ENCODE measurements at regions not wholly inside any gene's neighbourhood (a gene's known extent, or its start where the extent isn't known, plus 50 kb on each side); places are given as distances from the start of the nearest gene placed in this dataset.

DNA sequence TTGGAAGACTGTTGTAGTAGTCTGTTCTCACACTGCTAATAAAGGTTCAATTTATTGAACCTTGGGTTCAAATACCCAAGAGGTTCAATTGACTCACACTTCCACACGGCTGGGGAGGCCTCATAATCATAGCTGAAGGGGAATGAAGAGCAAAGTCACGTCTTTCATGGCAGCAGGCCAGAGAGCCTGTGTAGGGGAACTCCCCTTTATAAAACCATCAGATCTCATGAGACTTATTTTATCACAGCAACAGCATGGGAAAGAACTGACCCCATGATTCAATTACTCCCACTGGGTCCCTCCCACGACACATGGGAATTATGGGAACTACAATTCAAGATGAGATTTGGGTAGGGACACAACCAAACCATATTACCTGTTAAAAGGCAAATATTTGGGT is 268.2 kb downstream of the TMEM167A start:
- intact Hi-C loops (cut with micrococcal nuclease) = no loop called here
- POLR2A ChIA-PET = no interaction called here

More for the DNA sequence above, 268.2 kb downstream of the TMEM167A start:
- no peak overlapping the region for H2AFZ ChIP-seq (ENCODE audit: low read depth, low read length, poor library complexity, severe bottlenecking)
- H3K27ac ChIP-seq (ENCODE audit: low read depth, low read length) = no peak overlapping the region
- H3K9me2 ChIP-seq (ENCODE audit: insufficient read depth) = no peaks in the 10 kb centered on the region
- RAD21 ChIA-PET (ENCODE audit: low non-redundant PET in 1 of 2, low total read pairs in 2 of 2, uncharacterized antibody in 2 of 2, unreplicated experiment in 2 of 2) = no interaction called here
- no peak overlapping the region for H3K9ac ChIP-seq (ENCODE audit: low read length)
- ATAC-seq (no peak), DNase-seq (ENCODE audit: low read depth, low spot score) (no peak)
- H3K4me1 ChIP-seq (ENCODE audit: control insufficient read depth in 1 of 2, insufficient read depth in 2 of 2, low read length in 2 of 2) = no peaks in the 10 kb centered on the region
- H3K9me3 ChIP-seq (ENCODE audit: control insufficient read depth in 1 of 2, insufficient read depth in 1 of 2, low read depth in 1 of 2, low read length in 2 of 2) = no peaks in the 10 kb centered on the region
- H3K36me3 ChIP-seq (ENCODE audit: control insufficient read depth in 1 of 2, insufficient read depth in 2 of 2, low read length in 2 of 2) = no peaks in the 10 kb centered on the region
- H4K20me1 ChIP-seq (ENCODE audit: insufficient read depth) = no peaks in the 10 kb centered on the region
- CTCF ChIA-PET = no interaction called here
- H3K4me2 ChIP-seq (ENCODE audit: low read length) = no peak overlapping the region
- BruUV-seq (replicated peaks) = no TSS peak
- no peaks in the 10 kb centered on the region for H3K79me2 ChIP-seq (ENCODE audit: insufficient read depth, low read length)
- H3K27me3 ChIP-seq (ENCODE audit: insufficient read depth, low read length) = no peaks in the 10 kb centered on the region
- H3K4me3 ChIP-seq (replicated peaks in 1 of 2; ENCODE audit: low read depth in 1 of 2, low read length in 2 of 2) = no peak overlapping the region
- TF ChIP-seq, protein P1, sequence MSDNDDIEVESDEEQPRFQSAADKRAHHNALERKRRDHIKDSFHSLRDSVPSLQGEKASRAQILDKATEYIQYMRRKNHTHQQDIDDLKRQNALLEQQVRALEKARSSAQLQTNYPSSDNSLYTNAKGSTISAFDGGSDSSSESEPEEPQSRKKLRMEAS (IDR thresholded peaks at IDR 0.05) = no peak
- no peak for TF ChIP-seq CBX3 (IDR thresholded peaks at IDR 0.05; ENCODE audit: low read depth)
- TF ChIP-seq YY1 (IDR thresholded peaks at IDR 0.05; ENCODE audit: extremely low read depth, insufficient replicate concordance, low read depth, low read length) = no peak
- no peak for TF ChIP-seq JUND (IDR thresholded peaks at IDR 0.05)
- TF ChIP-seq CEBPB (IDR thresholded peaks at IDR 0.05; ENCODE audit: low read depth) = no peak
- TF ChIP-seq FOSL1 (IDR thresholded peaks at IDR 0.05; ENCODE audit: low read depth) = no peak
- no peak for TF ChIP-seq EZH2 (IDR thresholded peaks at IDR 0.05)
- TF ChIP-seq EZH2phosphoT487 (IDR thresholded peaks at IDR 0.05; ENCODE audit: borderline replicate concordance) = no peak
- TF ChIP-seq, protein P2, sequence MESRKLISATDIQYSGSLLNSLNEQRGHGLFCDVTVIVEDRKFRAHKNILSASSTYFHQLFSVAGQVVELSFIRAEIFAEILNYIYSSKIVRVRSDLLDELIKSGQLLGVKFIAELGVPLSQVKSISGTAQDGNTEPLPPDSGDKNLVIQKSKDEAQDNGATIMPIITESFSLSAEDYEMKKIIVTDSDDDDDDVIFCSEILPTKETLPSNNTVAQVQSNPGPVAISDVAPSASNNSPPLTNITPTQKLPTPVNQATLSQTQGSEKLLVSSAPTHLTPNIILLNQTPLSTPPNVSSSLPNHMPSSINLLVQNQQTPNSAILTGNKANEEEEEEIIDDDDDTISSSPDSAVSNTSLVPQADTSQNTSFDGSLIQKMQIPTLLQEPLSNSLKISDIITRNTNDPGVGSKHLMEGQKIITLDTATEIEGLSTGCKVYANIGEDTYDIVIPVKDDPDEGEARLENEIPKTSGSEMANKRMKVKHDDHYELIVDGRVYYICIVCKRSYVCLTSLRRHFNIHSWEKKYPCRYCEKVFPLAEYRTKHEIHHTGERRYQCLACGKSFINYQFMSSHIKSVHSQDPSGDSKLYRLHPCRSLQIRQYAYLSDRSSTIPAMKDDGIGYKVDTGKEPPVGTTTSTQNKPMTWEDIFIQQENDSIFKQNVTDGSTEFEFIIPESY (IDR thresholded peaks at IDR 0.05; ENCODE audit: extremely low read depth, insufficient replicate concordance, low read length) = no peak
- no peak for TF ChIP-seq EGR1 (IDR thresholded peaks at IDR 0.05; ENCODE audit: low read depth)
- TF ChIP-seq, protein P3, sequence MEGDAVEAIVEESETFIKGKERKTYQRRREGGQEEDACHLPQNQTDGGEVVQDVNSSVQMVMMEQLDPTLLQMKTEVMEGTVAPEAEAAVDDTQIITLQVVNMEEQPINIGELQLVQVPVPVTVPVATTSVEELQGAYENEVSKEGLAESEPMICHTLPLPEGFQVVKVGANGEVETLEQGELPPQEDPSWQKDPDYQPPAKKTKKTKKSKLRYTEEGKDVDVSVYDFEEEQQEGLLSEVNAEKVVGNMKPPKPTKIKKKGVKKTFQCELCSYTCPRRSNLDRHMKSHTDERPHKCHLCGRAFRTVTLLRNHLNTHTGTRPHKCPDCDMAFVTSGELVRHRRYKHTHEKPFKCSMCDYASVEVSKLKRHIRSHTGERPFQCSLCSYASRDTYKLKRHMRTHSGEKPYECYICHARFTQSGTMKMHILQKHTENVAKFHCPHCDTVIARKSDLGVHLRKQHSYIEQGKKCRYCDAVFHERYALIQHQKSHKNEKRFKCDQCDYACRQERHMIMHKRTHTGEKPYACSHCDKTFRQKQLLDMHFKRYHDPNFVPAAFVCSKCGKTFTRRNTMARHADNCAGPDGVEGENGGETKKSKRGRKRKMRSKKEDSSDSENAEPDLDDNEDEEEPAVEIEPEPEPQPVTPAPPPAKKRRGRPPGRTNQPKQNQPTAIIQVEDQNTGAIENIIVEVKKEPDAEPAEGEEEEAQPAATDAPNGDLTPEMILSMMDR (IDR thresholded peaks at IDR 0.05 in 2 of 3, conservative IDR thresholded peaks at IDR 0.05 in 1 of 3; ENCODE audit: borderline replicate concordance in 1 of 3, insufficient read depth in 1 of 3, low read depth in 2 of 3, low read length in 2 of 3) = no peak
- no peak for TF ChIP-seq POLR2AphosphoS5 (IDR thresholded peaks at IDR 0.05; ENCODE audit: low read depth, low read length)
- TF ChIP-seq SP1 (IDR thresholded peaks at IDR 0.05; ENCODE audit: low read depth) = no peak
- TF ChIP-seq ELF1 (IDR thresholded peaks at IDR 0.05; ENCODE audit: borderline replicate concordance, low read depth) = no peak
- no peak for TF ChIP-seq ZFX (IDR thresholded peaks at IDR 0.05)
- TF ChIP-seq TCF7L2 (IDR thresholded peaks at IDR 0.05; ENCODE audit: borderline replicate concordance, extremely low read depth, insufficient read depth, insufficient read length) = no peak
- TF ChIP-seq POLR2A (IDR thresholded peaks at IDR 0.05; ENCODE audit: borderline replicate concordance, extremely low read depth, insufficient read depth, insufficient read length) = no peak
- no peak for TF ChIP-seq RAD21 (IDR thresholded peaks at IDR 0.05; ENCODE audit: low read depth)
